Rectal smooth muscle tissue (tissue), 1 donor: ENCODE measurements at regions not wholly inside any gene's neighbourhood (a gene's known extent, or its start where the extent isn't known, plus 50 kb on each side); places are given as distances from the start of the nearest gene placed in this dataset.
"Not testable (repeated sequence)": the region's sequence is repeated elsewhere in the genome, so short reads cannot be mapped to it uniquely, and the experiment has no call there.

Experiments used
- H3K27ac ChIP-seq: one replicate; pipeline ENCODE4 v1.7.0; 2013; ENCODE audit warnings: low read depth, low read length, inconsistent platforms
- H3K27me3 ChIP-seq: one replicate; pipeline ENCODE4 v1.7.0; 2013; ENCODE audit warnings: low read length; ENCODE audit not compliant: control insufficient read depth, insufficient read depth
- H3K36me3 ChIP-seq: one replicate; pipeline ENCODE4 v1.7.0; 2013; ENCODE audit warnings: low read length; ENCODE audit not compliant: control insufficient read depth, insufficient read depth
- H3K4me1 ChIP-seq: one replicate; pipeline ENCODE4 v1.7.0; 2013; ENCODE audit warnings: low read length; ENCODE audit not compliant: control insufficient read depth, insufficient read depth
- H3K4me3 ChIP-seq: one replicate; pipeline ENCODE4 v1.7.0; 2013; ENCODE audit warnings: low read length
- H3K9ac ChIP-seq: one replicate; pipeline ENCODE4 v1.7.0; 2013; ENCODE audit warnings: low read length

DNA sequence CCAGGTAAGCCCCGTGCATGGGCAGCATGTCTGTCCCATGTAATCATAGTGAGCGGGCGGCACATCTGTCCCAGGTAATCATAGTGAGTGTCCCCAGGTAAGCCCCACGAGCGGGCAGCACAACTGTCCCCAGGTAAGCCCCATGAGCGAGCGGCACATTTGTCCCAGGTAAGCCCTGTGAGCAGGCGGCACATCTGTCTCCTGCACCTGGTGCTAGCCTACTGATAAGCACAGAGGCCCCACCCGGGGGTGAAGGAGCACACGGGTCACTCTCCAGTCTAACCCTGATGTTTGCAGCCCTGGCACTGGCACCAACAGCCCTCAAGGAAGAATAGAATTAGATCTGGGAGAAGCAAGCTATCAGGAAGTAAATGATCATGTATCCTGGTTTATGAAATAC, 99.2 kb downstream of the ATP6V0E2 start:
- H3K27me3 ChIP-seq, H3K4me1 ChIP-seq, H3K27ac ChIP-seq, H3K4me3 ChIP-seq, H3K36me3 ChIP-seq, H3K9ac ChIP-seq: not testable (repeated sequence)

DNA sequence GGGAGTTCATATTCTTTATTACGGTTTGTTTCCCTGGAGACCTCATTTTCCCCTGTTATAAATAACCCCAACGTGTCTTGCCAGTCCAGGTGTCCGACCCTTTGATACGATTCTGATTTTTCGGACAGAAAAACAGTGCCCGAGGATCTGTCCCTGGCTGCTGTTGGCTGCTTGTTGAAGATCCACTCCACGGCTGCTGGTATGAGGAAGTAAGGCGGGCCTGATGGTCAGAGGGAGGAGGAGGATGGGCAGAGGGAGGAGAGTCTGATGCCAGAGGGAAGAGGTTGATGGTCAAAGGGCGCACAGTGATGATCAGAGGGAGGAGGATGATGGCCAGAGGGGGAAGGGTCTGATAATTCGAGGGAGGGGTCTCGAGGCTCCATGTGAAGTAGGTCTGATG, 99.9 kb downstream of the ATP6V0E2 start:
- not testable (repeated sequence) for H3K27me3 ChIP-seq

DNA sequence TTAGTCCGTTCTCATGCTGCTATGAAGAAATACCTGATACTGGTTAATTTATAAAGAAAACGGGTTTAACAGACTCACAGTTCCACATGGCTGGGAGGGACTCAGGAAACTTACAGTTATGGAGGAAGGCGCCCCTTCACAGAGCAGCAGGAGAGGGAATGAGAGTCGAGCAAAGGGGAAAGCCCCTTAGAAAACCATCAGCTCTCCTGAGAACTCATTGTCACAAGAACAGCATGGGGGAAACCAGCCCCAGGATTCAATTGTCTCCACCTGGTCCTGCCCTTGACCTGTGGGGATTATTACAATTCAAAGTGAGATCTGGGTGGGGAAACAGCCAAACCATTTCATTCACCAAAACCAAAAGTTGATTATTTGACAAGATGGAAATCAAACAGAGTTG, 101.8 kb downstream of the ATP6V0E2 start:
- not testable (repeated sequence) for H3K27me3 ChIP-seq, H3K9ac ChIP-seq, H3K36me3 ChIP-seq, H3K27ac ChIP-seq, H3K4me3 ChIP-seq, H3K4me1 ChIP-seq

More for the DNA sequence above, 99.9 kb downstream of the ATP6V0E2 start:
- H3K9ac ChIP-seq, H3K4me3 ChIP-seq, H3K27ac ChIP-seq, H3K36me3 ChIP-seq, H3K4me1 ChIP-seq: not testable (repeated sequence)

DNA sequence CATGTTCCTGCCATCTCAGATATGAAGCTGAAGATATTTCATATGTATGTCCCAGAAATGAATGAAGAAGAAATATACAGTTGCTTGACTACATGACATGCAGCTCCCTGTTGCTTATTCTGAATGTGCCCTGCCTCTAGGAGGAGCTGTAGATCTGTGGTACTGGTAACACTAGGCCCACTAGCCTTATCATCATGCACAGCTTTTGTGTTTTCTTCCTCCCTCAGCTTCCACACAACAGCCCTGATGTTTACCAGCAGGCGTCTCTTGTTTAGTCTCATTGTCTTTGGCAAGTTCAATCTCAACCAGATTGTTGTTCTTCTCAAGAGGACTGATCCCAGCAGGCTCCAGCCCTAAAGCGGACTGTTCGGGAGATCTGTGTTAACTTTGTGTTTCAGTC, 104.8 kb downstream of the ATP6V0E2 start:
- not testable (repeated sequence) for H3K27me3 ChIP-seq, H3K36me3 ChIP-seq, H3K4me1 ChIP-seq, H3K9ac ChIP-seq, H3K4me3 ChIP-seq, H3K27ac ChIP-seq

DNA sequence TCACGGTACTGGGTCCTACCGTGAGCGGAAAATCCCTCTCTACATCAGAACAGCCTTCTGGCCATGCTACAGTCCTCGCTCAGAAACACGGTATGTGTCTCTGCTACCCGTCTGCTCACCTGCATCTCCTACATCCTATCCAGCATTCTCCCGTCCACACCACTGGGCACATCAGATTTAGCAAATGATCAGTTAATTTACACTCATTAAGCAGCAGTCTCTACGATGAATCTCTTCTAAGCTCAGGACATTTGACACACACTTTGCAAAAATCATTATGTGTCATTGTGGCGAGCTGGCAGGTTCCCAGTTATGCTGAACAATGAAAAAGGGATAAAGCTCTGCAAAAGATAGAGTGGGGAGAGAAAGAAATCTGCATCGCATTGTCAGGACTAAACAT, 105.2 kb downstream of the ATP6V0E2 start:
- H3K4me3 ChIP-seq, result not testable (repeated sequence)

DNA sequence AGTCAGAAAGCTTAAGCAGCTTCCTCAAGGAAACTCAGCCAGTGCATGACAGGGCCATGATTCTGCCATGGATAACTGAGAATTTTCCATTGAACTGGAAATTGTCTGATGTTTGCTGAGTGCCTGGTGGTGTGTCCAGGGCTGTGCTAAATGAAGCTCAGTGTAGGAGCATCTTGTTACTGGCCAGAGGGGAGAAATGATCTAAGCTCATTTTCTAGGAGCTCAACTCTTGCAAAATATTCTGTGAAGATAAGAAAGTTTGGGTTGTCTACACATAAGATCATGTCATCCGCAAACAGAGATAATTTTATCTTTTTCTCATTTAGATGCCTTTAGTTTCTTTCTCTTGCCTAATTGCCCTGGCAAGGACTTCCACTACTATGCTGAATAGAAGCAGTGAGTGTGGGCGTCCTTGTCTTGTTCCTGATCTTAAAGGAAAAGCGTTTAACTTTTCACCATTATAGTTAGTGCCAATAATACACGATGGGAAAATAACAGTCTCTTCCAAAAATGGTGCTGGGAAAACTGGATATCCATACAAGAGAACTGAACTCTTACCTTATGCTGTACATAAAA, 108.9 kb downstream of the ATP6V0E2 start:
- not testable (repeated sequence) for H3K36me3 ChIP-seq, H3K4me1 ChIP-seq, H3K27me3 ChIP-seq, H3K4me3 ChIP-seq, H3K9ac ChIP-seq, H3K27ac ChIP-seq

More for the DNA sequence above, 105.2 kb downstream of the ATP6V0E2 start:
- H3K9ac ChIP-seq, H3K36me3 ChIP-seq, H3K27ac ChIP-seq, H3K27me3 ChIP-seq, H3K4me1 ChIP-seq: not testable (repeated sequence)

DNA sequence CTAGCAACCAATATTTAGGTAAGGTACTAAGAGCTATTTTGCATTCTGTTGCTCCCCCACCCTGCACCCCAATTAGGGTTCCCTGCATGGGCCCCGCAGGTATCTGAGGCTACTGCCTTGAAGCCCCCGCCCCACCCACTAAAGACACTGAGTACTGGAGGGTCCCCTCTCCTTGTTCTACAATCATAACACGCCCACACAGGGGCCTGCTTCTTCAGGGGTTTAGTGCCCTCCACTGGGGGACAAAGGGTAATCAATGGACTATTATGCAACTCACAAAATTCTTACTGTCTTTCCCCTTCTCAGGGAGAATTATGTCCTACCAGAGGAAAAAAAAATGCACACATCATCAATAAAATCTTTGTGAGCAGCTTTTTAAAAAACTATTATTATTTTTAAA, 113.1 kb downstream of the ATP6V0E2 start:
- not testable (repeated sequence) for H3K9ac ChIP-seq, H3K4me1 ChIP-seq, H3K36me3 ChIP-seq, H3K27ac ChIP-seq, H3K27me3 ChIP-seq, H3K4me3 ChIP-seq

DNA sequence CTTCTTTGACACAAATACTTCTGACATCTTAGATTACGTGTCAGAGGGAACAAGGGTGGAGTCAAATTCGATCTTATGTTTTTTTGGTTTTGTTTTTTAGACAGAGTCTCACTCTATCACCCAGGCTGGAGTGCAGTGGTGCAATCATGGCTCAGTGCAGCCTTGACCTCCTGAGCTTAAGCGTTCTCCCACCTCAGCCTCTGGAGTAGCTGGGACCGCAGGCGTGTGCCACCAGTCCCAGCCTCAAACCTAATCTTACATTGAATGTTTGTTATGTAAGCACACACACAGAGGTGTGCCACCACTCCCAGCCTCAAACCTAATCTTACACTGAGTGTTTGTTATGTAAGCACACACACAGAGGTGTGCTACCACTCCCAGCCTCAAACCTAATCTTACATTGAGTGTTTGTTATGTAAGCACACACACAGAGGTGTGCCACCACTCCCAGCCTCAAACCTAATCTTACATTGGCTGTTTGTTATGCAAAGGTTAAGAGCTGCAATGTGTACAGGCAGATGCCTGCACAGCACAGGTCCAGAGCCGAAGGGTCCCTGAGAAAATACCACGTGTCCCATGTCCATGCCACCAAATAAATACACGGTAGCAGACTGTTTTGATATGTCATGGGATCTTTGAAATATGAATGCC, 118.0 kb downstream of the ATP6V0E2 start:
- not testable (repeated sequence) for H3K4me1 ChIP-seq, H3K4me3 ChIP-seq, H3K27me3 ChIP-seq, H3K36me3 ChIP-seq, H3K27ac ChIP-seq, H3K9ac ChIP-seq

DNA sequence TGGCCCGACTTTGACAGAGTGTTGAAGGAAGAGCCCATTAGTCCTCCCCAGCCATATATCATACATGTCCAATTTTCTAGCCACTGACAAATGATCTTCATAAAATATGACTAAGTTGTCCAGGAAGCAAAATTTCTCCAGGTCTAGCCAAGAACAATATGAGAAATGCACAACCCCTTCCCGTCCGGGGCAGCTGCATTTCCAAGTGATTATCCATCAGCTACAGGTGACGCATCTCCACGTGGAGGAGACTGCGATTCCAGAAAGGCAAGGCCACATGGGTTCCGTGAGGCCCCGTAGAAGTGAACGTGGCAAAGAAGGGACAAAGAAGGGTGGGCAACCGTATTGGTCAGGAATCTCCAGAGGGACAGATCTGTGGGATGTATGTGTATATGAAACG, 118.6 kb downstream of the ATP6V0E2 start:
- H3K36me3 ChIP-seq, H3K4me1 ChIP-seq, H3K4me3 ChIP-seq, H3K9ac ChIP-seq, H3K27ac ChIP-seq, H3K27me3 ChIP-seq: not testable (repeated sequence)

DNA sequence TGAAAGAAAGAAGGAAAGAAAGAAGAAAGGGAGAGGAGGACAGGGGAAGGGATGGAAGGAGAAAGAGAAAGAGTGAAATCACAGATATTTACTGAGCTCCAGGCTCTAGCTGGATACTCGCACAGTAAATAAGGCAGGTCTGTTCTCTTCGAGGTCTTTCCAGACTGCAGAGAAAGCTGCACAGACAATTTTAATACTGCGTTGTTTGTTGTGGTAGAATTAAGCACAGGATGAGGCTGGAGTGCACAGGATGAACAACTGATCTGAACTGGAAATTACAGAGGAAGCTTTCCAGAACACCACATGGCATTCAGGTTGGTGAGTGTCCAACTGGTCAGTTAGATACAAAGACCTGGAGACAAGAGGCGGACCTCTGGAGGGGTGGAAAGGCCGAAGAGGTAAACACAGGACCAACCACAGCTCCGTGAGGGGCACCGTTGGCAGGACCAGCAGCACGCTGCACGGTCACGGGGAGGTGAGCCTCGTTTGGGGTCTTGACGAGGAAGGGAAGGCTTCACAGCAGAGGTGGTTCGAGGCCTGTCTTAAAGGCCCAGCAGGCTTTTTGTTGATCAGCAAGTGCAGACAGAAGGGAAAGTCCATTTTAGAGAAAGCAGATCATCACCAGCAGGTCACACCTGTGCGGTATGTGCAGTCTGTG, 121.7 kb downstream of the ATP6V0E2 start:
- H3K4me3 ChIP-seq, H3K27ac ChIP-seq, H3K36me3 ChIP-seq, H3K9ac ChIP-seq, H3K27me3 ChIP-seq, H3K4me1 ChIP-seq: not testable (repeated sequence)

DNA sequence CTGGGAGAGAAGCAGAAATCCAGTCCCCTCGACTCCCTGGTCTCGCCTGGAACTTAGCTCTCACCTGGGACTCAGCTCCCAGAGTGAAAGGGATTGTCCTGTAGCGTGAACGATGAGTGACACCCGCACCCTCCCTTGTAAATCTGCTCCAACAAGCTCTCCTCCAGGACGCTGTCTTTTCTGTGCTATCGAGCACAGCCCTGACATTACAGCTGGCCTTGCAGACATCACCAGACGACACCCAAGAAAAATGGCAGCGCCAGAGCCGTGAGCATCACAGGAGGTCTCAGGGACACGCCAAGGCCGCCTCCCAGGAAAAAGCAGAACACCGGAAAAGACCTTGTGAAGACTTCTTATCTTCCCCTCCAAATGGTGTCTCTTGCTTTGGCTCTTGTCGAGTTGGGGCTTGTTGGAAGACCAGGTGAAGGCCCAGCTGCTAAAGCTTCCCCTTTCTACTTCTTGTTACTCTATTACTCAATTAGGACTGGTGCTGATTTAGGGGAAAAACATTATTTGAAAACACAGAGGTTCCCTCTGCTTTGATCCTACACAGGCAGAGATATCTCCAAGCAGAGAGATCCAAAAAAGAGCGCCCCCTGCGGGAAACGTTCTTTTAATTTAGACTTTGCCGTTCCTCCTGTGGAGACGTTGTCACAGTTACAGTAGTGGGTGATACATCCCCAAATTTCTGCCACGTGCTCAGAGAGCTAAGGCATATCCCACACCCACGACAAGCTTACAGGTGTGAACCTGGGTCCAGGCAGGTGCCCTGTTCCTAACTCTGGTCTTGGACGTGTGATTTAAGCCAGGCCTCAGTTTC, 127.2 kb downstream of the ATP6V0E2 start:
- H3K9ac ChIP-seq, H3K27ac ChIP-seq, H3K4me1 ChIP-seq, H3K36me3 ChIP-seq, H3K27me3 ChIP-seq, H3K4me3 ChIP-seq: not testable (repeated sequence)

DNA sequence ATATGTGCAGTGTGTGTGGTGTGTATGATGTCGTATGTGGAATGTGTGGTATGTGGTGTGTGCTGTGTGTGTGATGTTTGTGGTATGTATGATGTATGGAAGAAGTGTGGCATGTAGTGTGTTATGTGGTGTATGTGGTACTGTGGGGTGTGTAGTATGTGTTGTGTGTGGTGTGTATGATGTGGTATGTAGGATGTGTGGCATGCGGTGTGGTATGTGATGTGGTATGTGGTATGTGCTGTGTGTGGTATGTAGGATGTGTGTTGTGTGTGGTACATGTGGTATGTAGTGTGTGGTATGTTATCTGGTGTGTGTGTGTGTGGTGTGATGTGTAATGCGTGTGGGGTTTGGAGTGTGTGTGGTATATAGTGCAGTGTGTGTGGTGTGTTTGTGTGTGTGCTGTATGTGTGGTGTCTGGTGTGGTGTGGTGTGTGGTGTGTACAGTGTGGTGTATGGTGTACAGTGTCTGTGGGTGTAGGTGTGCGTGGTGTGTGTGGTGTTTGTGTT, 129.6 kb downstream of the ATP6V0E2 start:
- Histone ChIP-seq H3K27me3 (no peaks in the 10 kb centered on the region), H3K36me3 (no peaks in the 10 kb centered on the region), H3K27ac (no peak overlapping the region), H3K9ac (no peak overlapping the region), H3K4me1 (no peaks in the 10 kb centered on the region), H3K4me3 (no peak overlapping the region)
